Neural crest cell (in vitro differentiated cells): ENCODE measurements at regions not wholly inside any gene's neighbourhood (a gene's known extent, or its start where the extent isn't known, plus 50 kb on each side); places are given as distances from the start of the nearest gene placed in this dataset.

Experiments used
- DNase-seq: peaks from one replicate; pipeline ENCODE4 v3.0.0; 2021; ENCODE audit warnings: low read depth, mixed read lengths, low spot score
- H3K27ac Mint-ChIP-seq: one replicate; pipeline ENCODE4 v1.8.0; 2021; ENCODE audit warnings: mild to moderate bottlenecking, mixed read lengths; ENCODE audit not compliant: unreplicated experiment
- H3K27me3 Mint-ChIP-seq: 2 replicates; pipeline ENCODE4 v1.8.0; 2021; ENCODE audit warnings: low read depth, mild to moderate bottlenecking, mixed read lengths
- H3K36me3 Mint-ChIP-seq: 2 replicates; pipeline ENCODE4 v1.8.0; 2021; ENCODE audit warnings: low read depth, mild to moderate bottlenecking, mixed read lengths
- H3K4me1 Mint-ChIP-seq: 2 replicates; pipeline ENCODE4 v1.8.0; 2021; ENCODE audit warnings: mixed read lengths
- H3K4me3 Mint-ChIP-seq: one replicate; pipeline ENCODE4 v1.8.0; 2021; ENCODE audit warnings: mild to moderate bottlenecking, mixed read lengths
- H3K9me3 Mint-ChIP-seq: 2 replicates; pipeline ENCODE4 v1.8.0; 2021; ENCODE audit warnings: mixed read lengths
- CTCF ChIP-seq: fragments of 200-600 bp; sonication (generic); conservative IDR thresholded peaks from 2 replicates; pipeline ENCODE4 v1.5.0; 2021; ENCODE audit warnings: antibody characterized with exemption, mild to moderate bottlenecking

- Mint-ChIP-seq H3K9me3 (peaks cover 3% of the 10 kb centered on the region), H3K27ac (no peak overlapping the region), H3K36me3 (no peaks in the 10 kb centered on the region), H3K4me3 (no peak overlapping the region), H3K4me1 (no peaks in the 10 kb centered on the region), H3K27me3 (no peaks in the 10 kb centered on the region)
- DNase-seq: no peak
- TF ChIP-seq CTCF: no peak
These were observed 1072.5 kb downstream of the SUCLG1 start for GRCh38 chr2:83386549-83386948.

- H3K9me3 Mint-ChIP-seq: peaks cover 9% of the 10 kb centered on the region
- H3K27me3 Mint-ChIP-seq: no peaks in the 10 kb centered on the region
- no peak for TF ChIP-seq CTCF
- H3K36me3 Mint-ChIP-seq: peaks cover 2% of the 10 kb centered on the region
- no peak for DNase-seq
- H3K4me1 Mint-ChIP-seq: no peaks in the 10 kb centered on the region
- no peak overlapping the region for H3K27ac Mint-ChIP-seq
- H3K4me3 Mint-ChIP-seq: no peak overlapping the region
These were observed 1080.2 kb downstream of the SUCLG1 start for GRCh38 chr2:83378921-83379320.

- H3K27me3 Mint-ChIP-seq: no peaks in the 10 kb centered on the region
- H3K4me3 Mint-ChIP-seq: no peak overlapping the region
These were observed 1082.3 kb downstream of the SUCLG1 start for GRCh38 chr2:83376731-83377130.

GRCh38 chr2:83370419-83370762, 1088.7 kb downstream of the SUCLG1 start:
- no peak for DNase-seq
- Mint-ChIP-seq H3K4me3 (no peak overlapping the region), H3K4me1 (no peaks in the 10 kb centered on the region), H3K27ac (no peak overlapping the region), H3K36me3 (no peaks in the 10 kb centered on the region), H3K9me3 (peaks cover under 1% of the 10 kb centered on the region), H3K27me3 (no peaks in the 10 kb centered on the region)
- no peak for TF ChIP-seq CTCF

More at GRCh38 chr2:83376731-83377130, 1082.3 kb downstream of the SUCLG1 start:
- Mint-ChIP-seq H3K4me1 (no peaks in the 10 kb centered on the region), H3K36me3 (peaks cover 2% of the 10 kb centered on the region), H3K27ac (no peak overlapping the region), H3K9me3 (peaks cover 9% of the 10 kb centered on the region)
- TF ChIP-seq CTCF: no peak
- no peak for DNase-seq

- Mint-ChIP-seq H3K9me3 (no peaks in the 10 kb centered on the region), H3K27me3 (no peaks in the 10 kb centered on the region), H3K4me3 (no peak overlapping the region), H3K4me1 (no peaks in the 10 kb centered on the region), H3K36me3 (no peaks in the 10 kb centered on the region), H3K27ac (no peak overlapping the region)
- TF ChIP-seq CTCF: no peak
- no peak for DNase-seq
These were observed 1089.3 kb downstream of the SUCLG1 start for GRCh38 chr2:83369601-83370418.
